GM23248 (cell line): ENCODE measurements at regions not wholly inside any gene's neighbourhood (a gene's known extent, or its start where the extent isn't known, plus 50 kb on each side); places are given as distances from the start of the nearest gene placed in this dataset.

Experiments
- EZH2 ChIP-seq: fragments of 200-600 bp; sonication (generic); IDR thresholded peaks from 2 replicates; pipeline ENCODE4 v1.6.1; 2018; ENCODE audit warnings: antibody characterized with exemption, mild to moderate bottlenecking; ENCODE audit not compliant: insufficient read depth, poor library complexity, severe bottlenecking
- EZH2phosphoT487 ChIP-seq: fragments of 200-600 bp; sonication (generic); IDR thresholded peaks from 2 replicates; pipeline ENCODE4 v1.6.1; 2018; ENCODE audit warnings: antibody characterized with exemption, moderate library complexity, mild to moderate bottlenecking, low read depth; ENCODE audit not compliant: insufficient read depth

DNA sequence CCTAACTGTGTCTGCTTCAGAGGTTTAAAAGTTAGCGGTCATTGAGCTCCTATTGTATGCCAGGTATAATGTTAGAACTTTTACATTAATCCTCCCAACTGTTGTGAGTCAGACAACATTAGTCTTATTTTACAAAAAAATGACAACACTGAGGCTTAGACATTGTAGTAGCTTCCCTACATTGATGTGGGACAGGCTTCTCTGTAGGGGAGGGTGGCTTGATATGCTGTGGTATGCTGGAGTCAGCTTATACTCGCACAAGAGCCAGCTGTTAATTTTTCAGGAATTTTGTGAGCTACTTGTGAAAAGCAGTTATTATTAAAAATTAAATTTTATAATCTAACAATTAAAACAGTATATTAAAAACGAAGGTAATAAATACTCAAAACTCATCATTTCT lies 64.8 kb upstream of the NAV2 start:
- TF ChIP-seq EZH2 (no peak), EZH2phosphoT487 (no peak)
